HUES64 (cell line): ENCODE measurements at regions not wholly inside any gene's neighbourhood (a gene's known extent, or its start where the extent isn't known, plus 50 kb on each side); places are given as distances from the start of the nearest gene placed in this dataset.

Experiments
- H3K27ac ChIP-seq: 2 replicates; pipeline ENCODE4 v1.7.0; 2013; ENCODE audit warnings: low read depth, low read length, inconsistent platforms
- H3K27me3 ChIP-seq: 2 replicates; pipeline ENCODE4 v1.6.1; 2013; ENCODE audit warnings: mild to moderate bottlenecking, low read length; ENCODE audit not compliant: insufficient read depth
- H3K36me3 ChIP-seq: 2 replicates; pipeline ENCODE4 v1.6.1; 2013; ENCODE audit warnings: mild to moderate bottlenecking, low read length; ENCODE audit not compliant: insufficient read depth
- H3K4me1 ChIP-seq: 2 replicates; pipeline ENCODE4 v1.6.1; 2013; ENCODE audit warnings: mild to moderate bottlenecking, low read length, moderate library complexity; ENCODE audit not compliant: insufficient read depth
- H3K4me3 ChIP-seq: 2 replicates; pipeline ENCODE4 v1.5.1; 2013; ENCODE audit warnings: mild to moderate bottlenecking, low read length, moderate library complexity
- H3K9ac ChIP-seq: 2 replicates; pipeline ENCODE4 v1.6.1; 2013; ENCODE audit warnings: mild to moderate bottlenecking, low read depth, low read length
- H3K9me3 ChIP-seq: 2 replicates; pipeline ENCODE4 v1.6.1; 2013; ENCODE audit warnings: low read depth, low read length; ENCODE audit not compliant: insufficient read depth
- WGBS: fragments of 150-250, 120-280 bp; methylation state at CpG from one replicate; pipeline ENCODE4 v1.1.7; 2013; ENCODE audit warnings: missing lambda C conversion rate; 5-methylcytosine and 5-hydroxymethylcytosine counted together

DNA sequence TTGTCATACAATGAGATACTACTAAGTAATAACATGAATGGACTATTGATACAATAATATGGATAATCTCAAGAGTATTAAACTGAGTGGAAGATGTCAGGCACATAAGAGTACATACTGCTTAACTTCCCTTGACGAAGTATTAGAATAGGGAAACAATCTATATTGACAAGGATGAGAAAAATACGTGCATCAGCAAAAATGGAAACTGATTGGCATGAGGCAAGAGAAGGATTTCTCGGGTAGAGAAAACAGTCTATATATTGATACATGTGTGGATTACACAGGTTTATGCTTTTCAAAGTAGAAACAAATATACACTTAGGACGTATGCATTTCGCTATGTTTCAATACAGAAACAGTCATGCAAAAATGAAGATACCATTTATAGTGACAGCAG, 57.4 kb downstream of the PRR20E start:
- 93% methylated on average over 5 of the region's 5 CpGs for WGBS

GRCh38 chr13:57250472-57250871, 83.5 kb downstream of the PRR20E start:
- H3K9ac ChIP-seq, result no peak overlapping the region
- H3K36me3 ChIP-seq, result no peaks in the 10 kb centered on the region
- no peak overlapping the region for H3K4me3 ChIP-seq
- H3K27me3 ChIP-seq, result no peaks in the 10 kb centered on the region
- WGBS, result 100% methylated on average over 1 of the region's 2 CpGs
- no peaks in the 10 kb centered on the region for H3K9me3 ChIP-seq
- H3K27ac ChIP-seq, result no peak overlapping the region
- H3K4me1 ChIP-seq, result no peaks in the 10 kb centered on the region

More for the DNA sequence above, 57.4 kb downstream of the PRR20E start:
- no peak overlapping the region for H3K9ac ChIP-seq
- H3K27ac ChIP-seq, result no peak overlapping the region
- no peak overlapping the region for H3K4me3 ChIP-seq
- H3K27me3 ChIP-seq, result no peaks in the 10 kb centered on the region
- no peaks in the 10 kb centered on the region for H3K9me3 ChIP-seq
- no peaks in the 10 kb centered on the region for H3K36me3 ChIP-seq
- H3K4me1 ChIP-seq, result no peaks in the 10 kb centered on the region

- no peaks in the 10 kb centered on the region for H3K9me3 ChIP-seq
Measured at GRCh38 chr13:57253551-57253950, 86.6 kb downstream of the PRR20E start.

GRCh38 chr13:57264965-57265364, 98.0 kb downstream of the PRR20E start:
- no peak overlapping the region for H3K9ac ChIP-seq
- no peak overlapping the region for H3K4me3 ChIP-seq
- H3K9me3 ChIP-seq, result no peaks in the 10 kb centered on the region
- H3K27ac ChIP-seq, result no peak overlapping the region
- no peaks in the 10 kb centered on the region for H3K4me1 ChIP-seq
- H3K36me3 ChIP-seq, result no peaks in the 10 kb centered on the region
- no peaks in the 10 kb centered on the region for H3K27me3 ChIP-seq

More at GRCh38 chr13:57253551-57253950, 86.6 kb downstream of the PRR20E start:
- Histone ChIP-seq H3K4me1 (no peaks in the 10 kb centered on the region), H3K27me3 (no peaks in the 10 kb centered on the region), H3K27ac (no peak overlapping the region), H3K9ac (no peak overlapping the region), H3K36me3 (no peaks in the 10 kb centered on the region), H3K4me3 (no peak overlapping the region)
- 93% methylated on average over 1 of the region's 2 CpGs for WGBS

- no peaks in the 10 kb centered on the region for H3K27me3 ChIP-seq
- H3K27ac ChIP-seq, result no peak overlapping the region
- H3K36me3 ChIP-seq, result no peaks in the 10 kb centered on the region
- no peak overlapping the region for H3K4me3 ChIP-seq
- no peaks in the 10 kb centered on the region for H3K4me1 ChIP-seq
- H3K9ac ChIP-seq, result no peak overlapping the region
- H3K9me3 ChIP-seq, result no peaks in the 10 kb centered on the region
Measured at GRCh38 chr13:57270493-57270892, 103.5 kb downstream of the PRR20E start.

DNA sequence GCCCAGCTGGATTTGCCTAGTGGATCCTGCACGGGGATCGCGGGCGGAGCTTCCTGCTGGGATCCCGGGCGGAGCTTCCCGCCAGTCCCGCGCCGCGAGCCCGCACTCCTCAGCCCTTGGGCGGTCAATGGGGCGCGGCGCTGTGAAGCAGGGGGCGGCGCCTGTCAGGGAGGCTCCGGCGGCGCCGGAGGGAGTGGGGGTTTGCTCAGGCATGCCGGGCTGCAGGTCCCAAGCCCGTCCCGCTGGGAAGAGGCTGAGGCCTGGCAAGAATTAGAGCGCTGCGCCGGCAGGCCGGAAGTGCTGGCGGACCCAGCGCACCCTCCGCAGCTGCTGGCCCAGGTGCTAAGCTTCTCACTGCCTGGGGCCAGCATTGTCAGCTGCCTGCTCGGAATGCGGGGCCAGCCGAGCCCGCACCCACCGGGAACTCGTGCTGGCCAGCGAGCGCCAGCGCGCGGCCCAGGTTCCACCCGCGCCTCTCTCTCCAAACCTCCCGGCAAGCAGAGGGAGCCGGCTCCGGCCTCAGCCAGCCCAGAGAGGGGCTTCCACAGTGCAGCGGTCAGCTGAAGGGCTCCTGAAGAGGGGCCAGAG, 119.6 kb downstream of the PRR20E start:
- Histone ChIP-seq H3K36me3 (no peaks in the 10 kb centered on the region), H3K27me3 (no peaks in the 10 kb centered on the region)
- 96% methylated on average over 49 of the region's 49 CpGs for WGBS

DNA sequence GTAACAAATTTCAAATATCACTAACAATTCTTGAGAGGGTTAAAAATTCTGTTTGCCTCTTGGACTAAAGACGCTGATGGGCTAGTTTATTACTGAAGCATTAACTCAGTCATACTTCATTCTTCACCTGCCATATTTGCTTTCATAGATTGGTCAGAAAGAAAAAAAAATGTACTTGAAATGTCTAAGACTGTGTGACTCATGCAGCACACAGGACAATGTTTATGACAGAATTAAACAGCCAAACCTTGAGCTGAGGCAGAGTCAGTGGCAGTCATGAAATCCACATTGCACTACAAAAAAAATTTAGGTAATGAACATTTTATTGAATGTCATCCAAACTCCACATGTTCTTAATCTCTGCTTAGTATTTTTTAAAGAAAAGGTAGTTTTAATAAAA, 135.6 kb downstream of the PRR20E start:
- Histone ChIP-seq H3K27me3 (no peaks in the 10 kb centered on the region), H3K9me3 (no peaks in the 10 kb centered on the region), H3K4me3 (no peak overlapping the region), H3K36me3 (no peaks in the 10 kb centered on the region), H3K9ac (no peak overlapping the region), H3K27ac (no peak overlapping the region), H3K4me1 (no peaks in the 10 kb centered on the region)
- WGBS, result 100% methylated on average over 1 of the region's 1 CpG

More for the DNA sequence above, 119.6 kb downstream of the PRR20E start:
- Histone ChIP-seq H3K4me1 (no peaks in the 10 kb centered on the region), H3K9me3 (peaks cover 7% of the 10 kb centered on the region; the same call in 1 of the 2 replicates), H3K4me3 (no peak overlapping the region), H3K27ac (no peak overlapping the region), H3K9ac (no peak overlapping the region)

DNA sequence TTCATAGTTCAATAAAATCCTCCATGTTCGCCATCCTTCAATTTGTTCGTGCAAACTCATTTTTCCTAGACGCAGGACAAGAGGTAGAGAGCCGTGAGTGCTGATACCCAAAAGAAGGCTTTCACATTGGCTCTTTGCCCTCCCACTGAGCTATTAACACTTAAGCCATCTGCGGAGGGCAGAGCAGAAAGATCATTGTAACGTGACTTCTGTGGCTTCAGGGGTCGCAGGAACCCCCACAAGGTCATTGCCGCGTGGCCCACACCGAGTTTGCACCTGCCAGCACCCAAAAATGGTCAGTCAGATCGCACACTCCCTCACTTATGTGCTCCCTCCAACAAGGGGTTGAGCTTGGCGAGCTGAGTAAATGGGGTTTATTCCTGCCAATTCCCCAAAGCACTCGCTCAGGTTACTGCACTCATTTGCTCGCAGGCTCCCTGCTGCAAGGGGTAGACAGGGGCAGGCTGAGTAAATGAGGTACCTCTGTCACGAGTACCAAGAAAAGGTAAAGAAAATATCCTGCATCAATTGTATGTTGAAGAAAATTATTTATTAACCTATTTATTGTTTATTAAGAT, 144.1 kb downstream of the PRR20E start:
- Histone ChIP-seq H3K9me3 (no peaks in the 10 kb centered on the region), H3K36me3 (no peaks in the 10 kb centered on the region), H3K4me1 (peaks cover 3% of the 10 kb centered on the region; the same call in 1 of the 2 replicates), H3K27me3 (0 out of 2 replicates have a peak, but pooled peaks cover 4% of the 10 kb centered on the region), H3K9ac (peak overlapping the region; percentile 26; the same call in 1 of the 2 replicates), H3K4me3 (peak overlapping the region; percentile 47), H3K27ac (no peak overlapping the region)
- WGBS, result 37% methylated on average over 15 of the region's 15 CpGs

DNA sequence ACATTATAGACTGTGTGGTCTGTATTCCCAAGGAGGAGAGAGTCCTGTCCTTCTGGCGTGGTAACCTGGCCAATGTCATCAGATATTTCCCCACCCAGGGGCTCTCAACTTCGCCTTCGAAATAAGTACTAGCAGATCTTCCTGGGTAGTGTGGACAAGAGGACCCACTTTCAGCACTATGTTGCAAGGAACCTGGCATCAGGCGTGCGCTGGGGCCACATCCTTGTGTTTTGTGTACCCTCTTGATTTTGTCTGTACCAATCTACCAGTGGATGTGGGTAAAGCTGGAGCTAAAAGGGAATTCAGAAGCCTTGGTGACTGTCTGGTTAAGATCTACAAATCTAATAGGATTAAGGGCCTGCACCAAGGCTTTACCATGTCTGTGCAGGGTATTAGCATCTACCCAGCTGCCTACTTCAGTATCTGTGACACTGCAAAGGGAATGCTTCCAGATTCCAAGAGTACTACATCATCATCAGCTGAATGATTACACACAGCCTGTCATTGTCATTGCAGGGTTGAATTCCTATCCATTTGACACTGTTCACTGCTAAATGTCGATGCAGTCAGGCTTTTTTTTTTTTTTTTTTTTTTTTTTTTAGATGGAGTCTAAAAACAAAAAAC, 148.0 kb downstream of the PRR20E start:
- Histone ChIP-seq H3K9me3 (no peaks in the 10 kb centered on the region), H3K4me1 (no peaks in the 10 kb centered on the region; the same call in 1 of the 2 replicates), H3K9ac (no peak overlapping the region), H3K36me3 (no peaks in the 10 kb centered on the region), H3K27me3 (0 out of 2 replicates have a peak, but pooled peaks cover 4% of the 10 kb centered on the region), H3K27ac (no peak overlapping the region), H3K4me3 (no peak overlapping the region)
- over 99% methylated on average over 6 of the region's 6 CpGs for WGBS

GRCh38 chr13:57326532-57326931, 159.5 kb downstream of the PRR20E start:
- H3K4me1 ChIP-seq, result no peaks in the 10 kb centered on the region
- no peaks in the 10 kb centered on the region for H3K9me3 ChIP-seq
- no peak overlapping the region for H3K9ac ChIP-seq
- no peaks in the 10 kb centered on the region for H3K36me3 ChIP-seq
- H3K27ac ChIP-seq, result no peak overlapping the region
- no peaks in the 10 kb centered on the region for H3K27me3 ChIP-seq
- H3K4me3 ChIP-seq, result no peak overlapping the region
- no CpG with 5 or more reads among the region's 1 CpG for WGBS

- H3K27me3 ChIP-seq, result no peaks in the 10 kb centered on the region
- no CpG with 5 or more reads among the region's 2 CpGs for WGBS
- H3K9ac ChIP-seq, result no peak overlapping the region
- no peaks in the 10 kb centered on the region for H3K36me3 ChIP-seq
- no peak overlapping the region for H3K27ac ChIP-seq
- H3K9me3 ChIP-seq, result no peaks in the 10 kb centered on the region
- no peaks in the 10 kb centered on the region for H3K4me1 ChIP-seq
- no peak overlapping the region for H3K4me3 ChIP-seq
Measured at GRCh38 chr13:57340878-57341277, 173.9 kb downstream of the PRR20E start.
